ENCODE measurements at regions not wholly inside any gene's neighbourhood (a gene's known extent, or its start where the extent isn't known, plus 50 kb on each side); places are given as distances from the start of the nearest gene placed in this dataset.
"Not testable (repeated sequence)": the region's sequence is repeated elsewhere in the genome, so short reads cannot be mapped to it uniquely, and the experiment has no call there.

GRCh38 chr1:187051618-187052232, 223.0 kb downstream of the PLA2G4A start:
- no peak overlapping the region for H3K4me3 ChIP-seq (ENCODE audit: low read depth, low read length)
- TF ChIP-seq, protein P1, sequence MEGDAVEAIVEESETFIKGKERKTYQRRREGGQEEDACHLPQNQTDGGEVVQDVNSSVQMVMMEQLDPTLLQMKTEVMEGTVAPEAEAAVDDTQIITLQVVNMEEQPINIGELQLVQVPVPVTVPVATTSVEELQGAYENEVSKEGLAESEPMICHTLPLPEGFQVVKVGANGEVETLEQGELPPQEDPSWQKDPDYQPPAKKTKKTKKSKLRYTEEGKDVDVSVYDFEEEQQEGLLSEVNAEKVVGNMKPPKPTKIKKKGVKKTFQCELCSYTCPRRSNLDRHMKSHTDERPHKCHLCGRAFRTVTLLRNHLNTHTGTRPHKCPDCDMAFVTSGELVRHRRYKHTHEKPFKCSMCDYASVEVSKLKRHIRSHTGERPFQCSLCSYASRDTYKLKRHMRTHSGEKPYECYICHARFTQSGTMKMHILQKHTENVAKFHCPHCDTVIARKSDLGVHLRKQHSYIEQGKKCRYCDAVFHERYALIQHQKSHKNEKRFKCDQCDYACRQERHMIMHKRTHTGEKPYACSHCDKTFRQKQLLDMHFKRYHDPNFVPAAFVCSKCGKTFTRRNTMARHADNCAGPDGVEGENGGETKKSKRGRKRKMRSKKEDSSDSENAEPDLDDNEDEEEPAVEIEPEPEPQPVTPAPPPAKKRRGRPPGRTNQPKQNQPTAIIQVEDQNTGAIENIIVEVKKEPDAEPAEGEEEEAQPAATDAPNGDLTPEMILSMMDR (IDR thresholded peaks at IDR 0.05; ENCODE audit: low read depth, low read length) = peak; percentile 19; the same call in 1 of the 2 replicates

DNA sequence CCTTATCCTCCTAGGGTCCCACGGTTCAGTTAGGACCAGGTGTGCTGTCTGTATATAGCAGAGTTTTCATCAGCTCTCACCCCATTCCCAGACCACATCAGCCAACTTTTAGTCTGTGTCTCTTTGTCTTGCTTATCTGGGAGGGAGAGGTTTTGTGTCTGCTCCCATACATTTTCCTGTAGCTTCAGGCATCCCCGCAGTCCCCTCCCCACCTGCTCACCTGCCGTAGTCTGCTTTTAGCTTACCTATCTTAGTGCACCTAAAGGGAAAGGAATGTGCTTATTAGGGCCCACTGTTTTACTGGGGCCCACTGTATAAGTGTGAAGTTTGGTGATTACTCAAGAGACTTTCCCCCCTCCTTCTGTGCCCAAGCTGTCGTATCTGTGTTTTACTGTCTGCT, 225.1 kb downstream of the PLA2G4A start:
- no peak overlapping the region for H3K4me3 ChIP-seq (ENCODE audit: low read depth, low read length)
- TF ChIP-seq, protein P1 (IDR thresholded peaks at IDR 0.05; ENCODE audit: low read depth, low read length) = no peak

- TF ChIP-seq, protein P1 (IDR thresholded peaks at IDR 0.05; ENCODE audit: low read depth, low read length) = no peak
These were observed 226.4 kb downstream of the PLA2G4A start for GRCh38 chr1:187054862-187055757.

DNA sequence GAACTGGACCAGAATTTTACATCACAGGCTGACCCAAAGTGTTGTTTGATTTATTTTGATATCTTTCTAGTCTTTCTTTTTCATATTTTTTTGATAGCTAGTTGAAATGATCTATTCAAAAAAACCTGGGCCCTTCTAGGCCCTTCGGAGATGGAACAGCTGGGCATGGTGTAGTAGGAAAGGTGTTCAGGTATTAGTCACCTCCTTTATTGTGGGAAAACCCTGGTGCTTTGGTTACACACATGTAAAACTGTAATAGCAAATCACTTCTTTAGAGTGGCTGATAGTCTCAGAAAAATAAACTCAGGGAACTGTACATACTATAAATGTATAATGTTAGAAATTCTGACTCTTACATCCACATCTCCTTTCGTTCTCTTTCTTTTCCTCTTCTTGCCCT, 234.5 kb downstream of the PLA2G4A start:
- TF ChIP-seq, protein P1 (IDR thresholded peaks at IDR 0.05; ENCODE audit: low read depth, low read length) = no peak
- no peak overlapping the region for H3K4me3 ChIP-seq (ENCODE audit: low read depth, low read length)

More at GRCh38 chr1:187054862-187055757, 226.4 kb downstream of the PLA2G4A start:
- no peak overlapping the region for H3K4me3 ChIP-seq (ENCODE audit: low read depth, low read length)

- TF ChIP-seq, protein P1 (IDR thresholded peaks at IDR 0.05; ENCODE audit: low read depth, low read length) = no peak
- no peak overlapping the region for H3K4me3 ChIP-seq (ENCODE audit: low read depth, low read length)
These were observed 238.4 kb downstream of the PLA2G4A start for GRCh38 chr1:187067160-187067559.

GRCh38 chr1:187070076-187070475, 241.3 kb downstream of the PLA2G4A start:
- H3K4me3 ChIP-seq (ENCODE audit: low read depth, low read length) = no peak overlapping the region

DNA sequence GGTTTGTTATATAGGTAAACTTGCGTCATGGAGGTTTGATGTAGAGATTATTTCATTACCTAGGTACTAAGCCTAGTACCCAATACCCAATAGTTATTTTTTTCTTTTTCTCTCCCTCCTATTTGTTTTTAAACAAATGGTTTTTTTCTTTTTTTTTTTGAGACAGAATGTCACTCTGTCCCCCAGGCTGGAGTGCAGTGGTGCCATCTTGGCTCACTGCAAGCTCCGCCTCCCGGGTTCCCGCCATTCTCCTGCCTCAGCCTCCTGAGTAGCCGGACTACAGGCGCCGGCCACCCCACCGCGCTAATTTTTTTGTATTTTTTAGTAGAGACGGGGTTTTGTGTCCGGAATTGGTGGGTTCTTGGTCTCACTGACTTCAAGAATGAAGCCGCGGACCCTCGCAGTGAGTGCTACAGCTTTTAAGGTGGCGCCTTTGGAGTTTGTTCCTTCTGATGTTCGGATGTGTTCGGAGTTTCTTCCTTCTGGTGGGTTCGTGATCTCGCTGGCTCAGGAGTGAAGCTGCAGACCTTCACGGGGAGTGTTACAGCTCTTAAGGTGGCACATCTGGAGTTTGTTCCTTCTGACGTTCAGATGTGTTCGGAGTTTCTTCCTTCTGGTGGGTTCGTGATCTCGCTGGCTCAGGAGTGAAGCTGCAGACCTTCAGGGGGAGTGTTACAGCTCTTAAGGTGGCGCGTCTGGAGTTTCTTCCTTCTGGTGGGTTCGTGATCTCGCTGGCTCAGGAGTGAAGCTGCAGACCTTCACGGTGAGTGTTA, 243.7 kb downstream of the PLA2G4A start:
- H3K4me3 ChIP-seq (ENCODE audit: low read depth, low read length) = not testable (repeated sequence)

More at GRCh38 chr1:187070076-187070475, 241.3 kb downstream of the PLA2G4A start:
- TF ChIP-seq, protein P1 (IDR thresholded peaks at IDR 0.05; ENCODE audit: low read depth, low read length) = no peak

- not testable (repeated sequence) for H3K4me3 ChIP-seq (ENCODE audit: low read depth, low read length)
These were observed 244.3 kb downstream of the PLA2G4A start for GRCh38 chr1:187073035-187073560.

- not testable (repeated sequence) for H3K4me3 ChIP-seq (ENCODE audit: low read depth, low read length)
These were observed 245.0 kb downstream of the PLA2G4A start for GRCh38 chr1:187073634-187074245.

All from WI38 (cell line).